Retinal pigment epithelial cell (primary cell): ENCODE measurements at regions not wholly inside any gene's neighbourhood (a gene's known extent, or its start where the extent isn't known, plus 50 kb on each side); places are given as distances from the start of the nearest gene placed in this dataset.

Experiments
- DNase-seq: peaks from one replicate; pipeline ENCODE4 v3.0.0-alpha.2; 2010; ENCODE audit warnings: low read depth
- H3K4me3 ChIP-seq: 2 replicates; pipeline ENCODE4 v1.5.1; 2011; ENCODE audit warnings: mild to moderate bottlenecking, low read length, control low read depth, moderate library complexity
- CTCF ChIP-seq: conservative IDR thresholded peaks from 2 replicates; pipeline ENCODE4 v1.5.1; 2011; ENCODE audit warnings: low read depth, low read length, control low read depth, inconsistent platforms

- no peak for DNase-seq
- H3K4me3 ChIP-seq: no peak overlapping the region
- no peak for TF ChIP-seq CTCF
Observed at GRCh38 chr1:193539731-193540459, 353.5 kb upstream of the B3GALT2 start.

GRCh38 chr1:193538680-193539079 lies 352.3 kb upstream of the B3GALT2 start:
- TF ChIP-seq CTCF: no peak
- DNase-seq: no peak
- no peak overlapping the region for H3K4me3 ChIP-seq

- H3K4me3 ChIP-seq: no peak overlapping the region
- no peak for DNase-seq
- no peak for TF ChIP-seq CTCF
Observed at GRCh38 chr1:193538003-193538354, 351.6 kb upstream of the B3GALT2 start.

- TF ChIP-seq CTCF: no peak
- DNase-seq: no peak
- no peak overlapping the region for H3K4me3 ChIP-seq
Observed at GRCh38 chr1:193537266-193538002, 351.0 kb upstream of the B3GALT2 start.

- no peak overlapping the region for H3K4me3 ChIP-seq
- no peak for DNase-seq
- TF ChIP-seq CTCF: no peak
Observed at GRCh38 chr1:193533853-193534252, 347.4 kb upstream of the B3GALT2 start.

- no peak overlapping the region for H3K4me3 ChIP-seq
- no peak for TF ChIP-seq CTCF
- DNase-seq: no peak
Observed at GRCh38 chr1:193525917-193526710, 339.7 kb upstream of the B3GALT2 start.
